Osteocyte (in vitro differentiated cells): ENCODE measurements at regions not wholly inside any gene's neighbourhood (a gene's known extent, or its start where the extent isn't known, plus 50 kb on each side); places are given as distances from the start of the nearest gene placed in this dataset.

Experiments
- DNase-seq: peaks from one replicate; pipeline ENCODE4 v3.0.0; 2021; ENCODE audit warnings: mixed read lengths; ENCODE audit not compliant: unreplicated experiment; ENCODE audit errors: extremely low spot score
- H3K27ac Mint-ChIP-seq: one replicate; pipeline ENCODE4 v1.8.0; 2021; ENCODE audit warnings: mild to moderate bottlenecking, mixed read lengths; ENCODE audit not compliant: unreplicated experiment
- H3K27me3 Mint-ChIP-seq: one replicate; pipeline ENCODE4 v1.8.0; 2021; ENCODE audit warnings: mixed read lengths; ENCODE audit not compliant: unreplicated experiment
- H3K36me3 Mint-ChIP-seq: one replicate; pipeline ENCODE4 v1.8.0; 2021; ENCODE audit warnings: mixed read lengths; ENCODE audit not compliant: unreplicated experiment
- H3K4me1 Mint-ChIP-seq: one replicate; pipeline ENCODE4 v1.8.0; 2021; ENCODE audit warnings: mixed read lengths; ENCODE audit not compliant: unreplicated experiment
- H3K4me3 Mint-ChIP-seq: one replicate; pipeline ENCODE4 v1.8.0; 2021; ENCODE audit warnings: mild to moderate bottlenecking, moderate library complexity, mixed read lengths; ENCODE audit not compliant: unreplicated experiment
- H3K9me3 Mint-ChIP-seq: one replicate; pipeline ENCODE4 v1.8.0; 2021; ENCODE audit warnings: mixed read lengths; ENCODE audit not compliant: unreplicated experiment
- CTCF ChIP-seq: fragments of 200-600 bp; sonication (generic); IDR thresholded peaks from 2 replicates; pipeline ENCODE4 v1.5.0; 2021; ENCODE audit warnings: antibody characterized with exemption, mild to moderate bottlenecking, moderate library complexity

- no peaks in the 10 kb centered on the region for H3K27me3 Mint-ChIP-seq
- DNase-seq: no peak
- H3K27ac Mint-ChIP-seq: no peak overlapping the region
- TF ChIP-seq CTCF: no peak
- peaks cover 33% of the 10 kb centered on the region for H3K4me1 Mint-ChIP-seq
- no peaks in the 10 kb centered on the region for H3K9me3 Mint-ChIP-seq
- H3K4me3 Mint-ChIP-seq: no peak overlapping the region
- no peaks in the 10 kb centered on the region for H3K36me3 Mint-ChIP-seq
These were observed 175.9 kb downstream of the CDC5L start for GRCh38 chr6:44563397-44563796.

- Mint-ChIP-seq H3K36me3 (no peaks in the 10 kb centered on the region), H3K27me3 (no peaks in the 10 kb centered on the region), H3K4me1 (peaks cover 23% of the 10 kb centered on the region), H3K4me3 (no peak overlapping the region), H3K9me3 (no peaks in the 10 kb centered on the region), H3K27ac (no peak overlapping the region)
- no peak for DNase-seq
- TF ChIP-seq CTCF: no peak
These were observed 177.5 kb downstream of the CDC5L start for GRCh38 chr6:44564906-44565524.

- Mint-ChIP-seq H3K4me3 (no peak overlapping the region), H3K9me3 (no peaks in the 10 kb centered on the region), H3K27me3 (no peaks in the 10 kb centered on the region), H3K27ac (no peak overlapping the region), H3K36me3 (no peaks in the 10 kb centered on the region), H3K4me1 (peaks cover 21% of the 10 kb centered on the region)
- TF ChIP-seq CTCF: no peak
- no peak for DNase-seq
These were observed 179.9 kb downstream of the CDC5L start for GRCh38 chr6:44567406-44567805.

- no peak for DNase-seq
- H3K4me3 Mint-ChIP-seq: no peak overlapping the region
- peaks cover 2% of the 10 kb centered on the region for H3K27me3 Mint-ChIP-seq
- no peak for TF ChIP-seq CTCF
- H3K27ac Mint-ChIP-seq: no peak overlapping the region
- no peaks in the 10 kb centered on the region for H3K36me3 Mint-ChIP-seq
- peaks cover 20% of the 10 kb centered on the region for H3K4me1 Mint-ChIP-seq
- H3K9me3 Mint-ChIP-seq: no peaks in the 10 kb centered on the region
These were observed 181.6 kb downstream of the CDC5L start for GRCh38 chr6:44569131-44569530.

GRCh38 chr6:44569931-44570385 lies 182.5 kb downstream of the CDC5L start:
- no peaks in the 10 kb centered on the region for H3K36me3 Mint-ChIP-seq
- H3K9me3 Mint-ChIP-seq: no peaks in the 10 kb centered on the region
- no peak overlapping the region for H3K27ac Mint-ChIP-seq
- peaks cover 15% of the 10 kb centered on the region for H3K4me1 Mint-ChIP-seq
- H3K4me3 Mint-ChIP-seq: no peak overlapping the region
- no peak for DNase-seq
- peaks cover 2% of the 10 kb centered on the region for H3K27me3 Mint-ChIP-seq
- no peak for TF ChIP-seq CTCF
